SU-DHL-6 (cell line): ENCODE measurements at regions not wholly inside any gene's neighbourhood (a gene's known extent, or its start where the extent isn't known, plus 50 kb on each side); places are given as distances from the start of the nearest gene placed in this dataset.

Source experiments
- CTCF ChIP-seq: fragments of 200-600 bp; sonication (generic); IDR thresholded peaks from one replicate; pipeline ENCODE4 v1.5.1; 2017; ENCODE audit warnings: antibody characterized with exemption, mild to moderate bottlenecking, low read length, moderate library complexity; ENCODE audit not compliant: insufficient read depth, poor library complexity, severe bottlenecking
- EZH2phosphoT487 ChIP-seq: fragments of 200-600 bp; sonication (generic), shearing (Covaris generic); conservative IDR thresholded peaks from 2 replicates; pipeline ENCODE4 v1.6.1; 2018; ENCODE audit warnings: mild to moderate bottlenecking, antibody characterized with exemption, low read length, moderate library complexity, mixed read lengths

- TF ChIP-seq CTCF (no peak), EZH2phosphoT487 (no peak)
These were observed 135.3 kb upstream of the DAZL start for GRCh38 chr3:16740515-16740914.
